Astrocyte (in vitro differentiated cells and primary cell): ENCODE measurements at regions not wholly inside any gene's neighbourhood (a gene's known extent, or its start where the extent isn't known, plus 50 kb on each side); places are given as distances from the start of the nearest gene placed in this dataset.

Source experiments
- DNase-seq: peaks from one replicate; pipeline ENCODE4 v3.0.0-alpha.2; 2010; ENCODE audit warnings: low read depth
- FAIRE-seq: peaks from 2 replicates; lab custom pipeline; 2011; peaks lifted over from hg19 to GRCh38; lab: Jason Lieb, UNC
- H2AFZ ChIP-seq: 2 replicates; pipeline ENCODE4 v1.6.0; 2012; ENCODE audit warnings: low read depth, low read length, inconsistent platforms
- H3K27ac ChIP-seq: 2 replicates; pipeline ENCODE4 v1.5.1; 2011; ENCODE audit warnings: low read depth, low read length, inconsistent platforms
- H3K27me3 ChIP-seq: 2 replicates; pipeline ENCODE4 v1.6.0; 2011; ENCODE audit warnings: low read length, inconsistent platforms; ENCODE audit not compliant: insufficient read depth
- H3K36me3 ChIP-seq: 2 replicates; pipeline ENCODE4 v1.5.1; 2011; ENCODE audit warnings: low read length, inconsistent platforms; ENCODE audit not compliant: insufficient read depth
- H3K4me1 ChIP-seq: 2 replicates; pipeline ENCODE4 v1.5.1; 2011; ENCODE audit warnings: low read length, inconsistent platforms; ENCODE audit not compliant: insufficient read depth
- H3K4me2 ChIP-seq: 2 replicates; pipeline ENCODE4 v1.6.0; 2012; ENCODE audit warnings: low read length, inconsistent platforms
- H3K4me3 ChIP-seq: 2 replicates; pipeline ENCODE4 v1.5.1; 2011; ENCODE audit warnings: low read depth, mild to moderate bottlenecking, low read length, inconsistent platforms; ENCODE audit not compliant: insufficient read depth
- H3K79me2 ChIP-seq: 2 replicates; pipeline ENCODE4 v1.6.0; 2012; ENCODE audit warnings: mild to moderate bottlenecking, low read length, inconsistent platforms; ENCODE audit not compliant: insufficient read depth
- H3K9ac ChIP-seq: 2 replicates; pipeline ENCODE4 v1.6.0; 2012; ENCODE audit warnings: mild to moderate bottlenecking, low read length, inconsistent platforms
- H3K9me3 ChIP-seq: 2 replicates; pipeline ENCODE4 v1.5.1; 2012; ENCODE audit warnings: low read depth, mild to moderate bottlenecking, low read length, inconsistent platforms; ENCODE audit not compliant: insufficient read depth
- H4K20me1 ChIP-seq: 2 replicates; pipeline ENCODE4 v1.6.0; 2012; ENCODE audit warnings: low read length, inconsistent platforms; ENCODE audit not compliant: insufficient read depth
- H3K27ac Mint-ChIP-seq: one replicate; pipeline ENCODE4 v1.8.0; 2021; ENCODE audit warnings: mild to moderate bottlenecking, mixed read lengths; ENCODE audit not compliant: unreplicated experiment
- H3K27me3 Mint-ChIP-seq: one replicate; pipeline ENCODE4 v1.8.0; 2021; ENCODE audit warnings: low read depth, mixed read lengths; ENCODE audit not compliant: unreplicated experiment
- H3K36me3 Mint-ChIP-seq: one replicate; pipeline ENCODE4 v1.8.0; 2021; ENCODE audit warnings: low read depth, mixed read lengths; ENCODE audit not compliant: unreplicated experiment
- H3K4me1 Mint-ChIP-seq: one replicate; pipeline ENCODE4 v1.8.0; 2021; ENCODE audit warnings: low read depth, mixed read lengths; ENCODE audit not compliant: unreplicated experiment
- H3K4me3 Mint-ChIP-seq: one replicate; pipeline ENCODE4 v1.8.0; 2021; ENCODE audit warnings: mild to moderate bottlenecking, moderate library complexity, mixed read lengths; ENCODE audit not compliant: unreplicated experiment
- H3K9me3 Mint-ChIP-seq: one replicate; pipeline ENCODE4 v1.8.0; 2021; ENCODE audit warnings: mild to moderate bottlenecking, mixed read lengths; ENCODE audit not compliant: unreplicated experiment
- EZH2 ChIP-seq: IDR thresholded peaks from 2 replicates; pipeline ENCODE4 v1.6.1; 2012; ENCODE audit warnings: mild to moderate bottlenecking, low read length, inconsistent platforms; ENCODE audit not compliant: insufficient read depth
- TF ChIP-seq, protein P1 (sequence below): IDR thresholded peaks from 2 replicates; pipeline ENCODE4 v1.5.1; 2011; ENCODE audit warnings: low read depth, mild to moderate bottlenecking, inconsistent platforms, low read length, moderate library complexity; ENCODE audit not compliant: insufficient read depth

DNA sequence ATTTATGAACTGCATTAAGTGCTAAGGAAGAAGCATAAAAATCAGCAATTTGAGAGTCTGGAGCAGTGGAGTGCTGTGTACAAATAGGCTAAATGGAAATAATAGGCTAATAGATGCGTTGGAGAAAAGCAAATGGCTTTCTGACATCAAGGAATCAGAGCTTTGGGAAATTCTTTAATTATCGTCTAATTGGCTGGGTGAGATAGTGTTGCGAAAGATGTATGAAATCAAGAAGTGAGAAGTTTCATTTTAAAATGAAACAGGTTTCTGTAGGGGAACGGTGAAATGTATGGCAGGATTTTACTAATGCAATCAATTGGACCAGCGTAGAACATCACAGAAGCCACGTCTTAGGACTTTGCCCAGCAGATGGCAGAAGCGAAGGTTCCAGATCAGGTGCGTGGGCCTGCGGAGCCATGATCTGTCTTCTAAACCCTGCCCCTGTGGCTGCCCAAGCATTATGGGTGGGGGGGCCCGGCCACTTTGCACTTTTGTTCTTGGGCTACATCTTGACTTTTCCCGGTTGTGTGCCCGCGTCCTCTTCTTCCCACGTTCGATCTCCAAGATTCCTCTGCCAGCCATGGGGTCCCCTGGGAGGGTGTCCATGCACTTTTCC is 118.5 kb upstream of the SHISA3 start:
- Mint-ChIP-seq H3K9me3 (peaks cover 6% of the 10 kb centered on the region), H3K4me1 (peaks cover 1% of the 10 kb centered on the region), H3K36me3 (no peaks in the 10 kb centered on the region), H3K27ac (no peak overlapping the region), H3K4me3 (no peak overlapping the region), H3K27me3 (peaks cover 4% of the 10 kb centered on the region)
- H3K27ac ChIP-seq: no peak overlapping the region
- no peaks in the 10 kb centered on the region for H4K20me1 ChIP-seq
- TF ChIP-seq, protein P1, sequence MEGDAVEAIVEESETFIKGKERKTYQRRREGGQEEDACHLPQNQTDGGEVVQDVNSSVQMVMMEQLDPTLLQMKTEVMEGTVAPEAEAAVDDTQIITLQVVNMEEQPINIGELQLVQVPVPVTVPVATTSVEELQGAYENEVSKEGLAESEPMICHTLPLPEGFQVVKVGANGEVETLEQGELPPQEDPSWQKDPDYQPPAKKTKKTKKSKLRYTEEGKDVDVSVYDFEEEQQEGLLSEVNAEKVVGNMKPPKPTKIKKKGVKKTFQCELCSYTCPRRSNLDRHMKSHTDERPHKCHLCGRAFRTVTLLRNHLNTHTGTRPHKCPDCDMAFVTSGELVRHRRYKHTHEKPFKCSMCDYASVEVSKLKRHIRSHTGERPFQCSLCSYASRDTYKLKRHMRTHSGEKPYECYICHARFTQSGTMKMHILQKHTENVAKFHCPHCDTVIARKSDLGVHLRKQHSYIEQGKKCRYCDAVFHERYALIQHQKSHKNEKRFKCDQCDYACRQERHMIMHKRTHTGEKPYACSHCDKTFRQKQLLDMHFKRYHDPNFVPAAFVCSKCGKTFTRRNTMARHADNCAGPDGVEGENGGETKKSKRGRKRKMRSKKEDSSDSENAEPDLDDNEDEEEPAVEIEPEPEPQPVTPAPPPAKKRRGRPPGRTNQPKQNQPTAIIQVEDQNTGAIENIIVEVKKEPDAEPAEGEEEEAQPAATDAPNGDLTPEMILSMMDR: no peak
- H3K27me3 ChIP-seq: peaks cover 2% of the 10 kb centered on the region
- H3K4me2 ChIP-seq: no peak overlapping the region
- no peaks in the 10 kb centered on the region for H3K4me1 ChIP-seq
- no peaks in the 10 kb centered on the region for H3K79me2 ChIP-seq
- DNase-seq (no peak), FAIRE-seq (no peak)
- H3K36me3 ChIP-seq: no peaks in the 10 kb centered on the region
- no peak overlapping the region for H2AFZ ChIP-seq
- H3K9me3 ChIP-seq: no peaks in the 10 kb centered on the region
- no peak overlapping the region for H3K9ac ChIP-seq
- no peak overlapping the region for H3K4me3 ChIP-seq

DNA sequence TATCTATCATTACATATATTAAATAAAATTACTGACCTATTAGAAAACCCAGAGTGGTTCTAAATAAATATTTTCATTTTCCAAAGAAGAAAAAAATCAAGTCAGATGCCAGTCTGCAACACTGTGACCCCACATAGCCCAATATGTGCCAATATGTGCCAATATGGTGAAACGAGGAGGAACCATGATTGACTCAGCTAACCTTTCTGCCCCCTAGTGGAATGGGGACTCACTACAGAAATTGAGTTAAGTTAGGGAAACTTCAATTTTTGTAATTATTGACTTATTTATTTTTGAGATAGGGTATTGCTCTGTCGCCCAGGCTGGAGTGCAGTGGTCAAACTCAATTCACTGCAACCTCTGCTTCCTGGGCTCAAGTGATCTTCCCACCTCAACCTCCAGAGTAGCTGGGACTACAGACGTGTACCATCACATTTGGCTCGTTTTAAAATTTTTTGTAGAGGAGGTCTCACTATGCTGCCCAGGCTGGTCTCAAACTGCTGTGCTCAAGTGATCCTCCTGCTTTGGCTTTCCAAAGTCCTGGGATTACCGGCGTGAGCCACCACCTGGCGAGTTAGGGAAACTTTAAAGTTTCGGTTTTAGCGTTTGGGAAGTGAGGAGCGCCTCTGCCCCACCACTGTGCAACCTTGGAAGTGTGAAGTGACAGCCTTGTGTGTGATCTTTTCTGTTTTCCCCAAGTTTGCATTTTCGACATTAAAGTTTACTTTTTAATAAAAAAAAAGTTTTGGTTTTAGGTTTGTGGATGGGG is 116.8 kb upstream of the SHISA3 start:
- Histone ChIP-seq H3K27ac (no peak overlapping the region), H3K4me2 (no peak overlapping the region), H2AFZ (no peak overlapping the region), H3K79me2 (no peaks in the 10 kb centered on the region), H4K20me1 (no peaks in the 10 kb centered on the region), H3K4me3 (no peak overlapping the region), H3K4me1 (no peaks in the 10 kb centered on the region), H3K36me3 (no peaks in the 10 kb centered on the region), H3K9ac (no peak overlapping the region), H3K27me3 (peaks cover 2% of the 10 kb centered on the region), H3K9me3 (no peaks in the 10 kb centered on the region)
- FAIRE-seq (no peak), DNase-seq (no peak)
- H3K9me3 Mint-ChIP-seq: no peaks in the 10 kb centered on the region
- H3K4me3 Mint-ChIP-seq: no peak overlapping the region
- peaks cover 1% of the 10 kb centered on the region for H3K4me1 Mint-ChIP-seq
- H3K27me3 Mint-ChIP-seq: peaks cover 4% of the 10 kb centered on the region
- TF ChIP-seq, protein P1: peak; percentile 61
- TF ChIP-seq EZH2: no peak
- no peaks in the 10 kb centered on the region for H3K36me3 Mint-ChIP-seq
- H3K27ac Mint-ChIP-seq: no peak overlapping the region
